ENCODE measurements at regions not wholly inside any gene's neighbourhood (a gene's known extent, or its start where the extent isn't known, plus 50 kb on each side); places are given as distances from the start of the nearest gene placed in this dataset.

- Histone ChIP-seq H3K79me2 (ENCODE audit: insufficient read depth, low read length) (no peaks in the 10 kb centered on the region), H3K36me3 (ENCODE audit: control insufficient read depth in 1 of 2, insufficient read depth in 2 of 2, low read length in 2 of 2) (no peaks in the 10 kb centered on the region; a peak in 1 of 4 replicates), H3K9me2 (ENCODE audit: insufficient read depth) (no peaks in the 10 kb centered on the region), H2AFZ (ENCODE audit: low read depth, low read length, poor library complexity, severe bottlenecking) (no peak overlapping the region), H3K4me1 (ENCODE audit: control insufficient read depth in 1 of 2, insufficient read depth in 2 of 2, low read length in 2 of 2) (no peaks in the 10 kb centered on the region), H3K9ac (ENCODE audit: low read length) (no peak overlapping the region), H4K20me1 (ENCODE audit: insufficient read depth) (no peaks in the 10 kb centered on the region), H3K27ac (ENCODE audit: low read depth, low read length) (no peak overlapping the region), H3K27me3 (ENCODE audit: insufficient read depth, low read length) (peaks cover 31% of the 10 kb centered on the region), H3K4me2 (ENCODE audit: low read length) (no peak overlapping the region), H3K9me3 (ENCODE audit: control insufficient read depth in 1 of 2, insufficient read depth in 1 of 2, low read depth in 1 of 2, low read length in 2 of 2) (no peaks in the 10 kb centered on the region), H3K4me3 (replicated peaks in 1 of 2; ENCODE audit: low read depth in 1 of 2, low read length in 2 of 2) (no peak overlapping the region)
- intact Hi-C loops (cut with micrococcal nuclease), result no loop called here
- ChIA-PET CTCF (no interaction called here), RAD21 (ENCODE audit: low non-redundant PET in 1 of 2, low total read pairs in 2 of 2, uncharacterized antibody in 2 of 2, unreplicated experiment in 2 of 2) (no interaction called here), POLR2A (no interaction called here)
- ATAC-seq, result no peak
- BruUV-seq (replicated peaks), result no TSS peak
- TF ChIP-seq ELF1 (IDR thresholded peaks at IDR 0.05; ENCODE audit: borderline replicate concordance, low read depth) (no peak), FOSL1 (IDR thresholded peaks at IDR 0.05; ENCODE audit: low read depth) (no peak), SP1 (IDR thresholded peaks at IDR 0.05; ENCODE audit: low read depth) (no peak), EGR1 (IDR thresholded peaks at IDR 0.05; ENCODE audit: low read depth) (no peak)
- TF ChIP-seq, protein P1, sequence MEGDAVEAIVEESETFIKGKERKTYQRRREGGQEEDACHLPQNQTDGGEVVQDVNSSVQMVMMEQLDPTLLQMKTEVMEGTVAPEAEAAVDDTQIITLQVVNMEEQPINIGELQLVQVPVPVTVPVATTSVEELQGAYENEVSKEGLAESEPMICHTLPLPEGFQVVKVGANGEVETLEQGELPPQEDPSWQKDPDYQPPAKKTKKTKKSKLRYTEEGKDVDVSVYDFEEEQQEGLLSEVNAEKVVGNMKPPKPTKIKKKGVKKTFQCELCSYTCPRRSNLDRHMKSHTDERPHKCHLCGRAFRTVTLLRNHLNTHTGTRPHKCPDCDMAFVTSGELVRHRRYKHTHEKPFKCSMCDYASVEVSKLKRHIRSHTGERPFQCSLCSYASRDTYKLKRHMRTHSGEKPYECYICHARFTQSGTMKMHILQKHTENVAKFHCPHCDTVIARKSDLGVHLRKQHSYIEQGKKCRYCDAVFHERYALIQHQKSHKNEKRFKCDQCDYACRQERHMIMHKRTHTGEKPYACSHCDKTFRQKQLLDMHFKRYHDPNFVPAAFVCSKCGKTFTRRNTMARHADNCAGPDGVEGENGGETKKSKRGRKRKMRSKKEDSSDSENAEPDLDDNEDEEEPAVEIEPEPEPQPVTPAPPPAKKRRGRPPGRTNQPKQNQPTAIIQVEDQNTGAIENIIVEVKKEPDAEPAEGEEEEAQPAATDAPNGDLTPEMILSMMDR (IDR thresholded peaks at IDR 0.05 in 2 of 3, conservative IDR thresholded peaks at IDR 0.05 in 1 of 3; ENCODE audit: borderline replicate concordance in 1 of 3, insufficient read depth in 1 of 3, low read depth in 2 of 3, low read length in 2 of 3), result no peak
- no peak for DNase-seq (ENCODE audit: low read depth, low spot score)
These were observed 141.5 kb upstream of the ZNF32 start for GRCh38 chr10:43790147-43790546.

- no peak overlapping the region for H2AFZ ChIP-seq (ENCODE audit: low read depth, low read length, poor library complexity, severe bottlenecking)
These were observed 136.6 kb upstream of the ZNF32 start for GRCh38 chr10:43785252-43785651.

More at GRCh38 chr10:43785252-43785651, 136.6 kb upstream of the ZNF32 start:
- ATAC-seq, result peak; percentile 73
- DNase-seq (ENCODE audit: low read depth, low spot score), result peak; percentile 4
- ChIA-PET RAD21 (ENCODE audit: low non-redundant PET in 1 of 2, low total read pairs in 2 of 2, uncharacterized antibody in 2 of 2, unreplicated experiment in 2 of 2) (no interaction called here), POLR2A (no interaction called here), CTCF (interaction anchor here (0.8 kb wide), 1 partner anchor 95 kb away, joined by 3 read pairs; no protein-coding TSS in a partner anchor)
- Histone ChIP-seq H3K9me3 (ENCODE audit: control insufficient read depth in 1 of 2, insufficient read depth in 1 of 2, low read depth in 1 of 2, low read length in 2 of 2) (no peaks in the 10 kb centered on the region), H3K4me2 (ENCODE audit: low read length) (no peak overlapping the region), H3K79me2 (ENCODE audit: insufficient read depth, low read length) (no peaks in the 10 kb centered on the region), H3K4me1 (ENCODE audit: control insufficient read depth in 1 of 2, insufficient read depth in 2 of 2, low read length in 2 of 2) (no peaks in the 10 kb centered on the region), H3K36me3 (ENCODE audit: control insufficient read depth in 1 of 2, insufficient read depth in 2 of 2, low read length in 2 of 2) (no peaks in the 10 kb centered on the region), H3K9me2 (ENCODE audit: insufficient read depth) (no peaks in the 10 kb centered on the region), H3K27ac (ENCODE audit: low read depth, low read length) (no peak overlapping the region), H3K4me3 (replicated peaks in 1 of 2; ENCODE audit: low read depth in 1 of 2, low read length in 2 of 2) (no peak overlapping the region), H4K20me1 (ENCODE audit: insufficient read depth) (no peaks in the 10 kb centered on the region), H3K27me3 (ENCODE audit: insufficient read depth, low read length) (peaks cover 11% of the 10 kb centered on the region; the same call in 1 of the 2 replicates), H3K9ac (ENCODE audit: low read length) (no peak overlapping the region)
- BruUV-seq (replicated peaks), result no TSS peak
- peak; percentile 37; the same call in 1 of the 2 replicates for TF ChIP-seq RAD21 (IDR thresholded peaks at IDR 0.05; ENCODE audit: low read depth)
- TF ChIP-seq, protein P1 (IDR thresholded peaks at IDR 0.05 in 2 of 3, conservative IDR thresholded peaks at IDR 0.05 in 1 of 3; ENCODE audit: borderline replicate concordance in 1 of 3, insufficient read depth in 1 of 3, low read depth in 2 of 3, low read length in 2 of 3), result peak in 2 of 3 experiments; percentile 32 to 38; a peak in 4 of 6 replicates
- TF ChIP-seq POLR2AphosphoS5 (IDR thresholded peaks at IDR 0.05; ENCODE audit: low read depth, low read length), result no peak
- intact Hi-C loops (cut with micrococcal nuclease), result loop anchor here (10.0 kb wide), 1 partner anchor 90 kb away; no protein-coding TSS in a partner anchor

Measured in HCT116 (cell line).